HUDEP-2 (cell line): ENCODE measurements at regions not wholly inside any gene's neighbourhood (a gene's known extent, or its start where the extent isn't known, plus 50 kb on each side); places are given as distances from the start of the nearest gene placed in this dataset.
"Not testable (repeated sequence)": the region's sequence is repeated elsewhere in the genome, so short reads cannot be mapped to it uniquely, and the experiment has no call there.

Source experiments
- DNase-seq, 76 experiments: peaks; one replicate each; lab custom pipeline; 2025; ENCODE audit not compliant: unreplicated experiment in 76 of 76; lab: John Stamatoyannopoulos, UW

DNA sequence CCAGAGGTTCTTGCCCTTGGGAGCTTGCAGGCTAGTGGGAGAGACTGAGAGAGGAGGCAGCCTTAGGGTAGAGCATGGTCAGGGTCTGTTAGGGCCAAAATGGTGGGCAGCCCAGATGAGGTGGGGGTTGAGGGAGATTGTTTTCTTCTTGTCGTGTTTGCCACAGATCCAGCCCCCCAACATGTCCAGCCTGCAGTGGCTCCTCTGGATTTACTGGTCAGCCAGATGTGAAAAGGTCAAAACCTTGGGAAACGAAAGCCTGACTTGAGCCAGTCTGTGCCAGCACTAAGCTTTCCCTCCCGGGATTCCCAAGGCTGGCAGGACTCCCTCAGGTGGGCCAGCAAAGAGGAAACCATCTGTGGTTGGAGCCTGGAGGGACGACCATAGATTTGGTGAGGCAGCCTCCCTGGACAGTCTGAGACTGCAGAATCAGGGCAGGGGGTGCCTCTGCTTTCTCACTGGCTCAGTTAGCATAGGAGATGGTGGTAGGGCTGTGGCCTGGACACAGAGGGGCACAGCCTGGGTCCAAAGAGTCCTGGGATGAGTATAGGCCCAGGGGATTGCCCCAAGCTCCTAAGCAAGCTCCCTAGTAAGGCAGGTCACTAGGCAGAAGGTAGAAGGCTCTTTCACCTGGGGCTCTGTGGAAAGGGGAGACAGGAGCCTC, 51.2 kb upstream of the PRR23C start:
- DNase-seq: no peak

GRCh38 chr3:139096670-139097069, 52.0 kb upstream of the PRR23C start:
- no peak for DNase-seq

DNA sequence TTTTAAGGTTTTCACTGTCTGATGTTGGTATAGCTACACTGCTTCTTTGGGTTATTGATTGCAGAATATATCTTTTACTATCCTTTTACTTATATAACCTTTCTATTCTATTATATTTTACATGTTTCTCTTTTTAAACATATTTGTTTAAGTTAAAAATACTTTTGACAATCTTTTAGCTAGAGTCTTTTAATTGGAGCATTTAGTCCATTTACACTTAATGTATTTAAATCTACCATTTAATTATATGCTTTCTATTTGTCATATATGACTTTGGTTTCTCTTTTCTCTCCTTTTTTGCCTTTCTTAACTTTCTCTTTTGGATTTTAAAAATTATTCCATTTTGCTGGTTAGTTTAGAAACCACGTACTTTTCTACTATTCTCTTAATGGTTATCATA, 53.7 kb upstream of the PRR23C start:
- DNase-seq: no peak

DNA sequence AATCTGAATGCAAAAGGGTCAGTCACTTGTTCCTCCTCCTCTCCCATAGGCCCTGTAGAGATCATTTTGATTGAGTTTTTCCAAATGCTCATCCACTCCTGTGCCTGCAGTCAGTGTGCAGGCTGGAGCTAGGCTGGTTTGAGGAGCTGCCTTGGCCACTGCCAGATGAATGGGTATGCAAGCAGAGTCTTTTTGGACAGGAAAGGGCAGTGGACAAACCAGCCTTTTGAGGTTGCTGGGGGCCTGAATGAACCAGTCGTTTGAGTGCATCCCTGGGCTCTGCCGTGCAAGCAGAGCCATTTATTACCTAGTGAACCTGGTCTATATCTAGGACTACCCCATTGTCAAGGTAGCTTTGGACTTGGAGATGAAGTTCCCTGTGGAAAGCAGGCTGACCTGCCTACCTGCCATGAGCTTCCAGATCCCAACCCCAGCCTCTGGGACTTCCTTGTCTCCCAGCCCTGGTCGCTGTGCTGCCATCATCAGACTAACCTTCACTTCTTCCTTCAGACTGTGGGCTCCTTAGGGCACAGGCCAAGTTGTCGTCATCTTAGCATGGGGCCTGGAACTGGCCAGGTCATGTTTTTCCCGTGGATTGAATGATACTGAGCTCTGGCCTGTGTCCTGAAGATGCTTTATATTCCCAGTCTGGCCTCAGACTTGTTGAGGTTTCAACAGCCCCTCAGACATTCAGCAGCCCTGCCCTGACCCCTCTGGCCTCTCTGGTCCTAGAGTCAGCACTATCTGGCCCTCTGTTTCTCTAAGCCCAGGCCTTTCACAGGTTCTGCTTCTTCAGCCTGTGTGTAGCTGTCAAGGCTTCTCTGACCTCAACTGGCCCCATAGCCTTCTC, 55.5 kb upstream of the PRR23C start:
- no peak for DNase-seq

DNA sequence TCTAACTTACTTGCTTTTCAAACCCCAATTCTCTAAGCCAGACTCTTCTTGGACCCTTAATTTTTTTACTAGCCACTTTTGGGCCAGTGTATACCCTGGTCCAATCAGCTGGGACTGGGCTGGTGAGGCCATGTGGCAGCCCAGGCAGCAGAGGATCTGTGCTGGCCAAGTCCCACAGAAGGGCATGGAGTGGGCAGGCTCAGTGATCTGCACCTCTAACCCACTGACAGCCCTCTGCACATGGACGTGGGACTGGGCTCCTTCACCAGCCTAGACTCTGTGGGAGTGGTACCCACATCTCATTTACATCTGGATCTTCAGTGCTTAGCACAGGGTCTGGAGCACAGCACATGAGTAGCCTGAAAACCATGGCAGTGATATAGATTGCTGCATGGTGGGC, 56.1 kb upstream of the PRR23C start:
- no peak for DNase-seq

GRCh38 chr3:139101396-139101795, 56.7 kb upstream of the PRR23C start:
- no peak for DNase-seq

DNA sequence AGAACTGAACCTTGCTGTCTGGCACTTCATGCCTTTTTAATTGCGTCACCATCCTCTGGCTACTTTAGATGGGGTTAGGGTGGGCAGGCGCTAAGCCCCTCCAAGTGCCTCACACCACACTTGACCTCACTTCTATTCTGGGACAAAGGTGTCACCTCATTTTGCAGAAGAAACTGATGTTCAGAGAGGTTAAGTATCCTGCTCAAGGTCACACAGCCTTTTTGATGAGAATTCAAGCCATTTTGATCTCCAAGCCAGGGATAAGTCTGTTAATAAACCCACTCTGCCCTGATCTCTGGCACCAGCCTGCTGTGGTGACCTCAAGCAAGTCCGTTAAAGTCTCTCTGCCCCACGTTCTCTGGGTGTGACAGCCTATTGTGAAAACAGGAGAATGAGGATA, 58.8 kb upstream of the PRR23C start:
- DNase-seq: no peak

DNA sequence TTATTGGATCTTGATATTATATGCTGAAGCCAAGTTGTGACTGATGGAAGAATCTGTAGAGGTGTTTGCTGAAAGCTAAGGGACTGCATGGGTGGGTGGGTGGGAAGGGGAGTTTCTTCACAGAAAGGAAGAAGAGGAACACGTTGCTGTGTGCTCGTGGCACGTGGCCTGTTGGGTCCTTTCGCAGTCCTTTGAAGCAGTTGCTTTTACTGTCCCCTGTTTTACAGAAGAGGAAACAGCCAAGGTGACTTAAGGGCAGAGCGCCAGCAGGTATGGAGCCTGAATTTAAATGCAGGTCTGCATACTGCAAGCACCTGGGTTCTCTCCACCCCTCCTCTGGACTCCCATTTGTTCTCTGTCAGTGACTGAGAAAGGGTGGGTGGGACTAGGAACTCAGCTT, 59.4 kb upstream of the PRR23C start:
- no peak for DNase-seq

GRCh38 chr3:139105154-139105702, 60.5 kb upstream of the PRR23C start:
- DNase-seq: no peak

DNA sequence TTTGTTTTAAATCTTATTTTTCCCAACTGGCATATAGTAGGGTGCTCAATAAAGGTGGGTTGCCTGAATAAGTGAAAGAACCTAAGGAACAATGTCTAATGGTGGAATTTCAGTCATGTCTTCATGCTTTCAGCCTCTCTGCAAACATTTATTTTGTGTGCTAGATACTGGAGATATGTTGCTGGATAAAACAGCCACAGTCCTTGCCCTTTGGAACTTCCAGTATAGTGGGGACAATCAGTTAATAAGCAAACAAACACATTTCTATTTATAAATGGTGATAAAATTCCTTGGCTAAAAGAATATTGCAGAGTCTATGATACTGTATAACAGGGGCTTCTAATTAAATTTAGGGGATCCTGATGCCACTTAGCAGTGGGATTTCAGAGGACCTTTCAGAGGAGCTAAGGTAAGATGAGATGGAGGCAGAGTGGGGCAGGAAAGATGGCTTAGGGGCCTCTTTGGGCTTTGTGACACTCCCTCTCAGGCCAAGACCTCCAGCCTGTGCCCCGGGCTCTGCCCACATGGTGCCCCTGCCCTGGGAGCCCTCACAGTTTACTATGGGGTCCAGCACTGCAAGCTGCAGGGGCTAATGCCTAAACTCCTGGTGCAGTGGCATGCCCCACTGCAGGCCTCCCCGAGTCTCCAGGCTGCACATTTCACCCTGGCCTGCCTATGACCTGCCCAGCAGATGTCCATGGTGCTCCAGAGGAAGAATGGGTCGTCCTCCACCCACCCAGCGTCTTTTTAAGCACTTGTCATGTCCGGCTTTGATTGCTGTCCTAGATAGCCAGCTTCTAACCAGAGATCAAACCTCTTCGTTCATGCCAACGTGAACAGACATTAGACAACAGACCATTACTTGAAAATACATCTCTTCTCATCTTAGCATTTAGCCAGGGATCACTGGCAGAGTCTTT, 61.6 kb upstream of the PRR23C start:
- no peak for DNase-seq

- no peak for DNase-seq
Observed at GRCh38 chr3:139107424-139108252, 62.9 kb upstream of the PRR23C start.

DNA sequence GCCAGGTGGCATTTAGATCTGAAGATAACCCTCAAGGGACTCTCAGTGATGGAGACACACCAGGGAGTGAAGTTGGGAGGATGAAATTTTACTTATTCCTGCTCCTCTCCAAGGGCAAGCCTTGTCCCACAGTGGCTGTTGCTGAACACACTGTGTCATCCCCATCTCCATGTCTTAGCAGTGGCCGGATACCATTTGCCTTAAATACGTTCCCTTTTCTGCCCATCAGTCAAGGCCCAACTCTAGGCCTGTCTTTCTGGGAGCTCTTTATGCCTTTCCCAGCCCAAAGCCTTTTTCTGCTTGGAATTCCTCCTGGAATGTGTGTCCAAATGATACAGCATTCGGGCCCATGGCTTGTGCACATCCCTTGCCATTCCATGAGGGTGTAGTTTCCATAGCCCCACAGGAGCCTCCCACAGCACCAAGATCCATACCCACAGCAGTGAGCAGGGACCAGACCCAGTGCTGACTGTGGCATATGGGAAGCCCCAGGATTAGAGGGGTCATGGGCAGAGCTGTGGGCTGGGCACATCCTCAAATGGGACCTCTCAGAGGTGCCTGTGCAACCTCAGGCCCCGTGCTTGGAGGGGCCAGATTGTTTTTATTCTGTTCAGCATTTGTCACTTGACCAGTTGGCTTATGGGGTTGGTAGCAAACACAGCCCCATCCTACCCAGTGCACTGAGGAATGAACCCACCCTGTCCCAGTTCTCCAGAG, 63.7 kb upstream of the PRR23C start:
- DNase-seq: no peak

GRCh38 chr3:139109271-139109670, 64.6 kb upstream of the PRR23C start:
- DNase-seq: no peak

GRCh38 chr3:139110072-139110830, 65.6 kb upstream of the PRR23C start:
- DNase-seq: no peak

DNA sequence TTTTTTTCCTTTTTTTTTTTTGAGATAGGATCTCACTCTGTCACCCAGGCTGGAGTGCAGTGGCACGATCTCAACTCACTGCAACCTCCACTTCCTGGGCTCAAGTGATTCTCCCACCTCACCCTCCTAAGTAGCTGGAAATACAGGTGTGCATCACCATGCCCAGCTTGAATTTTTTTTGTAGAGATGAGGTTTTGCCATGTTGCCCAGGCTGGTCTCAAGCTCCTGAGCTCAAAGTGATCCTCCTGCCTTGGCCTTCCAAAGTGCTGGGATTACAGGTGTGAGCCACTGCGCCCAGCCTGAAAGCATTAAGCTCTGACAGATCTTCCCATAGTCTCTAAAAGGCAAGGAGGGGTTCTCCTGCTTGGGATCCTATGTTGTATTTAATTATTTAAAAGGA, 66.2 kb upstream of the PRR23C start:
- DNase-seq: not testable (repeated sequence)

DNA sequence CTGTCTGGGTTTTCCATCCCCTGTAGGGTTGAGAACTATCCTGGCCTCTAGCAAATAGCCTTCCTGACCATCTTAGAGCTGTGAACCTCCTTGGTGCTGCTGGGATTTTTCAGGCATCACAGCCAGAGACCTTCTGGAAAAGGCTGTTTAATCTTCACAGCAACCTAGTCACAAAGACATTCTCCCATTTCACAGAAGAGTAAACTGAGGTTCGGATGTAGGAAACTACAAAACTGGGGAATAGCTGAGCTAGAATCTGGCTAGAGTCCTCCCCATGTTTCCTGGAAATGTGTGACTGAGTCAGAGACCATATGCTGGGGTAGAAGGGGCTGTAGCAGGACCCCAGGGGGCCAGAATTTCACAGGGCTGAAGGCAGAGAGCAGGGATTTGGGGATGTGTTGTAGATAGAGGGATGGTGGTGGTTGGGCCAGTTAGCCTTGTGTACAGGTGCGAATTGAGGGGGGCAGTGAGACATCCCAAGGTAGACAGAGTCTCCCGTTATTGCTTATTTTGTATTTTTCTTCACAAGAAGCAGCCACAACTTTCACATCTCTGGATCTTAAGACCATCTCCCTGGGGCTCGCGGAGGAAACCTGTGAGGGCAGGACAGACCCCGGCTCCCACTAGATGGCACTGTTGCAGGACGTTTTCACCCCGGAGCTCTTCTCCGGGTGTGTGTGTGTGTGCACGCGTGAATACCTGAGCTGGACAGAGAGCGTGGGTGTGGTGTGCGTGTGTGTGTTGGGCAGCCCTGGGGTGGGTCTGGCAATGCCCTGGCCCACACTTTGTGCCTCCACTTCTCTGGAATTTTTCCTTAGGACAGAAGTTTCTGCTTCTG, 66.9 kb upstream of the PRR23C start:
- peak in 36 of 76 experiments; percentile 4 to 57 (median 30) for DNase-seq

DNA sequence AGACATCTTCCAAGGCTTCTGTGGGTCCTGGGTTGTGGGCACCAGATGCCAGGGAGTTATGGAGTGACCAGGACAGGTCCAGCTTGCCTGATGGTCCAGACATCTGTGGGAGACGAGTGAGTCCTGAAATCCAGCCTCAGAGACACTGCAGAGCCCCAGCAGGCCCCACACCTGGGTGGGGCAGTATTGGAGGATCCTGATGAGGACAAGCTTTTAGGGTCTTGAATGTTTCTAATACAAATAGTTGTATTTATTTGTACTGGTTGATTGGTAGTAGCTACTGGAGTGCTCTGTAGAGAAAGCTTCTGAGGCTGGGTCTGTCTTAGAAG, 67.5 kb upstream of the PRR23C start:
- no peak for DNase-seq
